ENCODE measurements at regions not wholly inside any gene's neighbourhood (a gene's known extent, or its start where the extent isn't known, plus 50 kb on each side); places are given as distances from the start of the nearest gene placed in this dataset.

- no peak for DNase-seq (ENCODE audit: low spot score)
Observed at GRCh38 chr18:60554967-60555366, 182.4 kb upstream of the MC4R start.

DNA sequence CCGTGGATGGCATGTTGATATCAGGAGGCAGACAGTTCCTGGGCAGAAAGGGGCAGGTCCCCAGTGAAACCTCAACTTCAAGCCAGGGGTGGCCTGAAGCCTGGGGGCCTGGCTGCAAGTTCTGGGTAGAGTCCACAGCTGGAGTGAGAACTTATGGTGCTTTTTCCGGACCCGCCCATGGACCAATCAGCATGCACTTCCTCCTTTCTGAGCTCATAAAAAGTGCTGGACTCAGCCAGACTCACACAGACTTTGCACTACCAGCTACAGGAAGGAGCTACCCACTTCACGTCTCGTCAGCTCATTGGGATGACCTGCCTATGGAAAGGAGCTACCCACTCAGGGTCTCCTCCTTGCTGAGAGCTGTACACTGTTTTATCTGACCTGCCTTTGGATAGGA lies 183.1 kb upstream of the MC4R start:
- DNase-seq (ENCODE audit: low spot score) = no peak

- no peak for DNase-seq (ENCODE audit: low spot score)
Observed at GRCh38 chr18:60556326-60556725, 183.8 kb upstream of the MC4R start.

- DNase-seq (ENCODE audit: low spot score) = no peak
Observed at GRCh38 chr18:60560071-60560470, 187.5 kb upstream of the MC4R start.

- no peak for DNase-seq (ENCODE audit: low spot score)
Observed at GRCh38 chr18:60563082-60563481, 190.5 kb upstream of the MC4R start.

- no peak for DNase-seq (ENCODE audit: low spot score)
Observed at GRCh38 chr18:60568220-60568619, 195.6 kb upstream of the MC4R start.

DNA sequence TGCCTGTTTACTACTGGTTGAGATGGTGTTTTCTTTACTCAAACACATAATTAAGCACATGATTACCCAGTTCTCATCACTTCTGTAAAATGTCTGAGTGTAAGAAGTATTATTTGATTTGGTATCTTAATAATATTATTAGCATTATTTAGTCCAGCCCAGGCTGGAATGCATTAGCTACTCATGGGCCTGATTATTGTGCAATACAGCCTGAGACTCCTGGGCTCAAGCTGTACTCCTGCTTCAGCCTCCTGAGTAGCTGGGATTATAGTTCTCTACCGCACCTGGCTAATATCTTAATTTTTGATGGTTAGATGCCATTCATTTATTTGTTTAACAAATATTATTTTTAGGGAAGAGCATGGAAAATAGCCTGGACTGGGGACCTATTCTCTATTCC lies 197.6 kb upstream of the MC4R start:
- no peak for DNase-seq (ENCODE audit: low spot score)

DNA sequence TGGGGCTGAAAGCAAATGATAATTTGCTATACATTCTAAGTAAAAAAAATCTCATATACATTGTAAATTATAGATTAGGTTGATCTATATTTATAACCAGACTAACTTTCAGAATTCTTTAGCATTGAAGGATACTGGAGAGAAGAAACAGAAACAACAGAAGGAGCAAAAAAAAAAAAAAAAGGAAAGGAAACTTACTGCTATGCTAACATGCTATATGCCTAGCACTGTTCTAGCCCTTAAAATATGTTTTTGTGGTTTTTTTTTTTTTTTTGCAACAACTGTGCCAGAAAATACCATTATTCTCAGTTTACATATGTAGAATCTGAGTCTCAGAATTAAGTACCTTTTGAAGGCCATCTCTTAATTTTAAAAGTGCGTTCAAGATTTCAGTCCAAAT lies 204.9 kb upstream of the MC4R start:
- no peak for DNase-seq (ENCODE audit: low spot score)

GRCh38 chr18:60585670-60586069 lies 213.1 kb upstream of the MC4R start:
- no peak for DNase-seq (ENCODE audit: low spot score)

GRCh38 chr18:60593249-60593648 lies 220.7 kb upstream of the MC4R start:
- no peak for DNase-seq (ENCODE audit: low spot score)

- no peak for DNase-seq (ENCODE audit: low spot score)
Observed at GRCh38 chr18:60596928-60597327, 224.4 kb upstream of the MC4R start.

DNA sequence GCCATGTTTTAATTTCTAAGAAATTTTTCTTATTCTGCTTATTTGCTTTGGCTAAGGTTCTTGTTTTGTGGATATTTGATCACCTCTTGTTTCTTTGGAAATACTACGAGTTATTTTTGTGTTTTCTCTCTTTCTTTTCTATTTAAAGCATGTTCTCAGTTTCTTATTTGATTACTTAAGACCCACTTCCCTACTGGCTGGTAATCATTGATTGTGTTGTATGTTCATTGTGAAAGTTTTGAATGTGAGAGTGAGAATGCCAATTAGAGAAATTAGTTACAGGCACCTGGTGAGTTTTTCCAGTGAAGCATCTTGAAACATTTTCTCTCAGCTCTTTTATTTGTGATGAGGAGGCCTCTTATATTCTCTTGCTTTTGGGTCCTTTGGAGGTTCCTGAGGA lies 226.7 kb upstream of the MC4R start:
- no peak for DNase-seq (ENCODE audit: low spot score)

- DNase-seq (ENCODE audit: low spot score) = no peak
Observed at GRCh38 chr18:60599995-60600394, 227.4 kb upstream of the MC4R start.

DNA sequence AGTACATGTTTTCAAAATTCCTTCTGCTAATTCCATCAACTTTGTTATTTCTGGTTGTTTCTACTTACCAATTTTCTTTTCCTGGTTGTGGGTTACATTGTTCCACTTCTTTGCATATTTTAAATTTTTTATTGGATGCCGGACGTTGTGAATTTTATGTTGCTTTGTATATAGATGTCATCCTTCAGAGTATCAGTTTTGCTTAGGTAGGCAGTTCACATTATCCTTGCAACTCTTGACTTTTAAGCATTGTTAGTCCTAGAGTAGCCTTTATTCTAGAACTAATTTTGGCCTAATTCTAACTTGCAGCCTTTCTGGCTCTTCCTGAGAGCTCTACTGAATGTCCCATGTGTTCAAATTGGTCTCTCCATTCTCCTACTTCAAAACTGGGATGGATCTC lies 228.7 kb upstream of the MC4R start:
- DNase-seq (ENCODE audit: low spot score) = no peak

GRCh38 chr18:60623331-60623730 lies 250.8 kb upstream of the MC4R start:
- no peak for DNase-seq (ENCODE audit: low spot score)

DNA sequence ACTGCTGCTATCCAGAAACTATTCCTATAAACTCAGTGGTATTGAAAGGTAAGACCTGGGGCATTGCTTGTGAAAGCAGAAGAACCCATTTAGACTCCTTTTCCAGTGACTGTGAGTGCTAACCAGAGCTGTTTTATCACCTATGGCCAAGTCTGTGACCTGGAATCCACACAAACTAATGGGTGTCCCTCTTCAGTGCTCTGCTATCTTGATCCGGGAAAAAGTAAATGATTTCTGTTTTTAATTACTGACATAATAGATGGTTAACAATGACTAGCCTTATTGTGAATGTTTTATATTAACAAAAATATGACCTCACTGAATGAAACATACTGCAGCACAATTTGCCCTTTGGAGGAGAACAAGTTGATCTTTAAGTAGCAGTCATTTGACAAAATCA lies 251.6 kb upstream of the MC4R start:
- no peak for DNase-seq (ENCODE audit: low spot score)

DNA sequence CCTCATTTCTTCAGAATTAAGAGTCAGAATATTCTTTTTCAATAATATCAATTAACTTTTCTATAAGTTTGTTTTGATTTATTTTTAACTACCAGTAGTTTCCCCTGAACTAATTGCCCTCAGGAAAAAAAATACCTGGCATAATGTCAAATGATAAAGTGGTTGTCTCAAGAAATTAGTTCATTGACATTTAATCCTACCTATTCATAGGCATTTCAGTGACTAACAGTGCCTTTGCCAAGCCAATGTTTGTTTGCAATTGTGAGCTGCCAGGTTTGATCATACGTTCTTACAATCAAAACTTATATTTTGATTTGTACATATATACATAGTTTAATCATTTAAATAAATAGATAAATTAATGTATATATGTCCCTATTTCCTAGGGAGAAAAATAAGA lies 267.3 kb upstream of the MC4R start:
- no peak for DNase-seq (ENCODE audit: low spot score)

GRCh38 chr18:60643009-60643408 lies 270.4 kb upstream of the MC4R start:
- no peak for DNase-seq (ENCODE audit: low spot score)

DNA sequence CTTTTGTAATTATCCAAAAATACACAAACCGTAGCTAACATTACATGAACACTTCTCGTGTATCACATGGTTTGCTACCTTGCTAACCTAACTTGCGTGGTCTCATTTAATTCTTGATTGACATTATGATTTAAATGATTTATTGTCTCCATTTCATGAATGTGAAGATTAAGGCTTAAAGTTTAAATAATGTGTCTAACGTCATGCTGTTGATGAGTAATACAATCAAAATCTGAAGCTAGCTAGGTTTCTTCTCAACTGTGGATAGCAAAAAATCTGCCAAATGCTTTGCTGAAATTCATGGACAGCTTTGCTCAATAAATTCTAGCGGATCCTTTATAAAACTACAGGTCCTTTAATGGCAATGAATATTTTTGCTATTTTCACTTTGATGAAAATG lies 274.1 kb upstream of the MC4R start:
- DNase-seq (ENCODE audit: low spot score) = no peak

GRCh38 chr18:60649107-60649506 lies 276.5 kb upstream of the MC4R start:
- no peak for DNase-seq (ENCODE audit: low spot score)

DNA sequence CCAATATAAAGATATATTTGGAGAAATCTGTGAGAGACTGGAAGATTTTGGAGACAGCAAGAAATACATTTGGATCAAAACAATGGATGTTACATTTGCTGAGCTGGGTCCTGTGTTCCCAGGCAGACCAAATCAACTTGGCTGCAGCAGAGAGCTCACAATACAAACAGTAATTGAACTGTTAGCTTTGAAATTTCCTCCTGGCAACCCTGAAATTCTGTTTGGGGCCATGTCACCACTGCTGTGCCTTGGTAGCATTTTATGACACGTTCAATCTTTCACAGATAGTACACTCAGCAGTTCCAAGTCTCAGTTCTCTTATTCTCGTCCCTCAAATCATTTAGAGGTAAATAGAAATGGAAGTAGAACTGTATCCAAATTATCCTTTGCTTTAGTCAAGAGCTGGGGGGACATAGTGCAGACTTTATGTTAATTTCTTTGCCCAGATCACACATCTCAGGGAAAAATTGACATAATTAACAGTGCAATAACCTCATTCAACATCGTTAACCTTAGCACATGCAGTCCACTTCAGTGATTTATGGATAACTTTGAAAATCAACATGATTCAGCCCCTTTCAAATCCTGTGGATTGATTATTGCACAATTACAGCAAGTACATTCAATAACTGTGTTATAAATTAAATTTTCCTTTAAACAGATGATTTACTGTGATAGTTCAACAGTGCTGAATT lies 277.4 kb upstream of the MC4R start:
- no peak for DNase-seq (ENCODE audit: low spot score)

DNA sequence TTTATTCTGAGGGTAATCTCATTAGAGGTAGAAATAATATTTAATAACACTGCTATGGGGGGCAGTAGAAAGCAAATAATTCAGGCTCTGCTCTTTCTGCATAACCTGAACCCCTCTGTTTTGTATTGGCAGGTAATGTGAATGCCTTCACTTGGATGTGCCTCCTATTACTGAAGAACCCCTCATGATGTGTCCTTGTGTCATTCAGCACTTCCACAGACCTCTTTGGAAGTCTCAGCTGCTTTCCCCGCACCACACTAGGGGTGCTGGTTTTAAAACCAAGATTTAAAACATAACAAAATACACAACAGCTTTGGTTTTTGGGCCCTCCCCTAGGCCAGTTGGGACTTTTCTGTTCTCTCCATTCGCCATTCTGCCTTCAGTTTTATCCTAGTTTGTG lies 281.7 kb upstream of the MC4R start:
- DNase-seq (ENCODE audit: low spot score) = no peak

DNA sequence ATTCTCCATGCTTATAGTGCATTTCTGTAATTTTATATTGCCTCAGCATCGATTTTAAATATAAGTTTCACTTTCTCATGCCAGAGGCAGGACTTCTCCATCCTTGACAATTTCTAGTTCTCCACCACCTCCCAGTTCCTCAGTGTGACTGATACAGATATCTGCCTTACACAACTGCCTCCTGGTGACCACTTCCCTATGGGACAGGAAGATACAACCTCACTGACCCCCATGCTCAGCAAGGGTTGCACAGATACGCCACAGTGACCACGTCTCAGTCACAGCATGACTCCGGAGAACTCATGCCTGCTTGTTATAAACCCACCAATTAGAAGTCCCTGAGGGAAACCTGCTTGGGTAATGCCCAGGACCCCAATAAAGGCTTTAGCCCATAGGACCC lies 284.0 kb upstream of the MC4R start:
- DNase-seq (ENCODE audit: low spot score) = no peak

- DNase-seq (ENCODE audit: low spot score) = no peak
Observed at GRCh38 chr18:60662491-60662890, 289.9 kb upstream of the MC4R start.

Data from CD4-positive, alpha-beta T cell treated with Interleukin-2 at 100 ng/mL for 4 hours (primary cell).